ENCODE measurements at regions not wholly inside any gene's neighbourhood (a gene's known extent, or its start where the extent isn't known, plus 50 kb on each side); places are given as distances from the start of the nearest gene placed in this dataset.

- no peak overlapping the region for H3K9ac ChIP-seq (ENCODE audit: control insufficient read depth, insufficient read depth, low read length)
- H3K4me3 ChIP-seq, result no peak overlapping the region
- intact Hi-C loops (cut with micrococcal nuclease; ENCODE audit: unreplicated experiment) (no loop called here), in situ Hi-C loops (cut with MboI) (no loop called here)
- CTCF ChIA-PET, result interaction anchor here (0.6 to 1.1 kb wide), 2 partner anchors 12 to 1068 kb away, joined by 3 read pairs; no protein-coding TSS in a partner anchor
- H3K4me1 ChIP-seq (ENCODE audit: control insufficient read depth, insufficient read depth, low read length), result no peaks in the 10 kb centered on the region
- no peaks in the 10 kb centered on the region for H3K9me3 ChIP-seq (replicated peaks; ENCODE audit: control insufficient read depth, insufficient read depth, low read length)
- DNase-seq (ENCODE audit: low read depth, low spot score) (no peak), ATAC-seq (no peak), FAIRE-seq (no peak)
- 43% methylated on average over 3 of the region's 3 CpGs for WGBS (ENCODE audit: insufficient coverage, insufficient replicate concordance, low lambda C conversion rate, missing lambda C conversion rate)
- TF ChIP-seq HSF1 (IDR thresholded peaks at IDR 0.05; ENCODE audit: low read depth, low read length), result no peak
- TF ChIP-seq TCF12 (IDR thresholded peaks at IDR 0.05; ENCODE audit: low read depth, low read length), result no peak
- no peak for TF ChIP-seq BCL11A (IDR thresholded peaks at IDR 0.05; ENCODE audit: low read depth, low read length)
- TF ChIP-seq NFIC (IDR thresholded peaks at IDR 0.05; ENCODE audit: low read depth, low read length), result no peak
- no peak for TF ChIP-seq USF2 (IDR thresholded peaks at IDR 0.05; ENCODE audit: borderline replicate concordance, low read depth, low read length)
- no peak for TF ChIP-seq SREBF2 (IDR thresholded peaks at IDR 0.05; ENCODE audit: low read length)
- no peak for TF ChIP-seq DPF2 (IDR thresholded peaks at IDR 0.05)
- no peak for TF ChIP-seq CHD4 (IDR thresholded peaks at IDR 0.05)
- RAD21 ChIA-PET (ENCODE audit: unreplicated experiment), result no interaction called here
- no peaks in the 10 kb centered on the region for H3K27me3 ChIP-seq (replicated peaks in 1 of 2; ENCODE audit: control insufficient read depth in 2 of 2, insufficient read depth in 2 of 2, low read length in 1 of 2)
- H3K36me3 ChIP-seq (ENCODE audit: control insufficient read depth in 2 of 2, insufficient read depth in 2 of 2, low read length in 1 of 2), result no peaks in the 10 kb centered on the region
- POLR2A ChIA-PET, result no interaction called here
- no peaks in the 10 kb centered on the region for H3K79me2 ChIP-seq (ENCODE audit: control insufficient read depth, insufficient read depth, low read length)
- H4K20me1 ChIP-seq (ENCODE audit: control insufficient read depth, insufficient read depth), result no peaks in the 10 kb centered on the region
- no peak overlapping the region for H3K4me2 ChIP-seq (ENCODE audit: control insufficient read depth, insufficient read depth)
- H3K27ac ChIP-seq (ENCODE audit: control insufficient read depth, insufficient read depth), result no peak overlapping the region
- SMC1A ChIA-PET (ENCODE audit: uncharacterized antibody, unreplicated experiment), result interaction anchor here (1.0 kb wide), 1 partner anchor 158 kb away, joined by 3 read pairs; no protein-coding TSS in a partner anchor
- H2AFZ ChIP-seq (ENCODE audit: control insufficient read depth, low read depth, low read length), result no peak overlapping the region
- no TSS peak for BruUV-seq (replicated peaks)
These were observed 328.4 kb downstream of the PAPSS1 start for GRCh38 chr4:107391630-107392028.
